Inflammatory macrophage treated with lipopolysaccharide for 4 hours (primary cell): ENCODE measurements at regions not wholly inside any gene's neighbourhood (a gene's known extent, or its start where the extent isn't known, plus 50 kb on each side); places are given as distances from the start of the nearest gene placed in this dataset.

Experiments used
- DNase-seq: peaks from one replicate; pipeline ENCODE4 v3.0.0-alpha.2; 2020

DNA sequence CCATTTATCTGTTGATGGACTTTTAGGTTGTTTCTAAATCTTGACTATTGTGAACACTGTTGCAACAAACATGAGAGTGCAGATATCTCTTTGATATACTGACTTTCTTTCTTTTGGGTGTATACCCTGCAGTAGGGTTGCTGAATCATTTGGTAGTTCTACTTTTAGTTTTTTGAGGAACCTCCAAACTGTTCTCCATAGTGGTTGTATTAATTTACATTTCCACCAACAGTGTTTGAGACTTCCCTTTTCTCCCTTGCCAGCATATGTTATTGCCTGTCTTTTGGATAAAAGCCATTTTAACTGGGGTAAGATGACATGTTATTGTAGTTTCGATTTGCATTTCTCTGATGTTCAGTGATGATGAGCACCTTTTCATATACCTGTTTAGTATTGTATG, 330.0 kb downstream of the DDX10 start:
- peak; percentile 80 for DNase-seq

DNA sequence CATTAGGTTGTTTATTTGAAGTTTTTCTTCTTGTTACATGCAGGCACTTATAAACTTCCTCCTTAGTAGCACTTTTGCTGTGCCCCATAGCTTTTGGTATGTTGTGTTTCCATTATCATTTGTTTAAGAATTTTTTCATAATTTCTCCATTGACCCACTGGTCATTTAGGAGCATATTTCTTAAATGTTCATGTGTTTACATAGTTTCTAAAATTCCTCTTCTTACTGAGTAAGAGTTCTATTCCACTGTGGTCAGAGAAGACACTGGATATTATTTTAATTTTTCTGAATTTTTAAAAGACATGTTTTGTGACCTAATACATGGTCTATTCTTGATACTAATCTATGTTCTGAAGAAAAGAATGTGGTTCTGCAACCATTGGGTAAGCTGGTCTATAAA, 333.0 kb downstream of the DDX10 start:
- DNase-seq: no peak

- no peak for DNase-seq
Measured at GRCh38 chr11:109000531-109000930, 335.7 kb downstream of the DDX10 start.

DNA sequence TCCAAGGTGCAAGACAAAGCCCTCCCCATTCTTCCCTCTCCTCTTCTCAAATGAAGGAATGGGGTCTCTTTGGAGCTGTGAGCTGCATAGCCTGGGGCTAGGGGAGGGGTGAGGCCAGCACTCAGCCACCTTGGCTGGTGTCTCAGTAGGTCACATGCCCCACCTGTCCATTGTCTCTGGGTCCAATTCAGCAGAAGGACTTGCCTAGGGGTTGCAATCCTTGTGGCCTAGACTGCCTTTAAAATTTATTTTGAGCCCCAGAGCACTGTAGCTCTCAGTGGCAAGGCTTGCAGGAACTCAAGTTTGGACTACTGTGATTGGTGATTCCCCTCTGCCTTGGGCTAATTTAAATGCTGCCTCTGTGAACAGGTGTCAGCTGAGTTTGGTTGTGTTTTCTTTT, 336.7 kb downstream of the DDX10 start:
- no peak for DNase-seq

- DNase-seq: no peak
Measured at GRCh38 chr11:109012991-109013390, 348.1 kb downstream of the DDX10 start.

DNA sequence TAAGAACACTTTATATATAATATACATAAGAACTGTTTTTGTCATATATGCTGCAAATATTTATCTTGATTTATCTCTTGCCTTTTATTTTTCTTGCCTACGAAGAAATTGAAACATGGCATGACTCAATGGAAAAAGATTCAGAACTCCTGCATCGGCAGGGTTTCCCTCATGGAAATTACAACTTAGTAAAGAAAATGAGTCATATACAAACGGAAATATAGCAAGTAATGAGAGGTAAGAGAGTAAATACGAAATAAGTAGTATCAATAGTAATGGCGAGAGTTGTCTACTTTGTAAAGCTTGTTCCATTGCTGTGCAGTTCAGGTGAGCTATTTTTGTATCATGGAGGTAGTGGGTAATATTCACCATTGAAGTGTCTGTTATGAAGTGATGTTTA, 350.4 kb downstream of the DDX10 start:
- no peak for DNase-seq

DNA sequence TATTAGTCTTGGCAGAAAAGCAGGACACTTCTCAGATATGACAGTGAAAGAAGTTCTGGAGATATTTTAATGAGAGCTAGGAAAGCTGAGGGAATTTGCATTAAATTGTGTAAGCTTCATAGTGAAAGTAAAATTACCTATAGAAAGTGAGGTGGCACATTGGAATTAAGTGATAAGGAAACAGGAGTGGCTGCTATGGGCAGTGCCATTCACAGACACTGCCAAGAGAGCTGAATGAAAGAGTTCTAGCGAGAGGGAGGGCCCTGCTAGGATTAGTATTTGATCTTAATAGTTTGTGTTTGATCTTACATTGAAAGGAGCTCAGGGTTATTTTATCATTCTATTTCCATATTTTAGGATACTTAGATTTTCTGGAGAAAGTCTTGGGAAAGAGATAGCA, 351.9 kb downstream of the DDX10 start:
- DNase-seq: no peak

DNA sequence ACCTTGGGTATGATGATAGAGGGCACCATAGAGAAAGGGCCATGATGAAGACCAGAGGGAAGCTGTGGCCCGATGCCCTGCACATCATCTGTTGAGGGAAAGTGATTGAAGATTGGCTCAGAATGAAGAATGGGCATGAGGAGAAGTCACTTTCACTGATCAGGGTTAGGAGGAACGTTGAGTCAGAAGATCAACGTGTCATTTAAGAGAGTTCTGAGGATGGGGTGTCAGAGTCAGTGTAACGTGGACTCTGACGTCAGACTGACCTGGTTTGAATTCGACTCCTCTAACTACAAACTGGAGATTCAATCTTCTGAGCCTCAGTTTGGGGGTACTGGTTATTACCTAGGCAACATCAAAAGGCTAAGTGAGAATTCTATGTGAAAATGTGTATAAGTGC, 352.6 kb downstream of the DDX10 start:
- DNase-seq: no peak

GRCh38 chr11:109018639-109019038, 353.8 kb downstream of the DDX10 start:
- no peak for DNase-seq

DNA sequence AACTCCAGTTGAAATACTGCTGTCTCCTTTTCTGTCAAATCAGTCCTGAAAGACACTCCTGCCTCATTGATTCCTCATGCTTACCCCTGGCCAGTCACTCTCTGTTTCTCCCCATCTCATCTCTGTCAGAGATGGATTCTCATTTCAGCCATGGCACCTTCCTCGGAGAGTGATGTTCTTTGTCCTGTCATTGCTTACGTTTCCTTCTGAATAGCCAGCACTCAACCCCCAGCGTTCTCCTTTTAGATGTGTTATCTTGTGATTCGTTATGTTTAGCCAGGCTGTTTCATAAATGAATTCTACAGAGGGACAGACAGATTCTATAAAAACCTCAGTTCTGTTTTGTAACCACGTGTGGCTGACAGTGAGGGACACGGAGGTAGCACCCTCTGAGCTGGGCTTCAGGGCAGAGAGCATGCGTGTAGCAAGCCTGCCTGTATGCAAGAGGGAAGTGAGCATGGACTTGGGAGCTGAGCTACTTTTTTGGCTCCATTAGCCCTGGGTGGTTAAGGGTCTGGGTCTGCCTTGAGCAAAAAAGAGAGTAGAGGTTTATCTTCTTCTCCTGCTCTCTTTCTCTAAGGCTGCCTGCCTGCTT, 354.6 kb downstream of the DDX10 start:
- DNase-seq: no peak

- peak; percentile 77 for DNase-seq
Measured at GRCh38 chr11:109023036-109023435, 358.2 kb downstream of the DDX10 start.

DNA sequence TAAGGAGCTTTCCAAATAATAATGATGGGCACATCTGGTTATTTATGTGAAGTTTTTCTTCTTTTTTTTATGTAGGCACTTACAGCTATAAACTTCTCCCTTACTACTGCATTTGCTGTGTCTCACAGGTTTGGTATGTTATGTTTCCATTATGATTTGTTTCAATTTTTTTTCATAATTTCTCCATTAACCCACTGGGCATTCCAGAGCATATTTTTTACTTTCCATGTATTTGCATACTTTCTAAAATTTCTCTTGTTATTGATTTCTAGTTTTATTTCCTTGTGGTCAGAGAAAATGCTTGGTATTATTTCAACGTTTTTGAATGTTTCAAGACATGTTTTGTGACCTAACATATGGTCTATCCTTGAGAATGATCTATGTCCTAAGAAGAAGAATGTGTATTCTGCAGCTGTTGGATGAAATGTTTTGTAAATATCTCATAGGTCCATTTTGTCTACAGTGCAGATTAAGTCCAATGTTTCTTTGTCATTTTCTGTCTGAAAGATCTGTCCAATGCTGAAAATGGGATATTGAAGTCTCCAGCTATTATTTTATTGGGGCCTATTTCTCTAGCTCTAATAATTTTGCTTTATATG, 362.1 kb downstream of the DDX10 start:
- no peak for DNase-seq

DNA sequence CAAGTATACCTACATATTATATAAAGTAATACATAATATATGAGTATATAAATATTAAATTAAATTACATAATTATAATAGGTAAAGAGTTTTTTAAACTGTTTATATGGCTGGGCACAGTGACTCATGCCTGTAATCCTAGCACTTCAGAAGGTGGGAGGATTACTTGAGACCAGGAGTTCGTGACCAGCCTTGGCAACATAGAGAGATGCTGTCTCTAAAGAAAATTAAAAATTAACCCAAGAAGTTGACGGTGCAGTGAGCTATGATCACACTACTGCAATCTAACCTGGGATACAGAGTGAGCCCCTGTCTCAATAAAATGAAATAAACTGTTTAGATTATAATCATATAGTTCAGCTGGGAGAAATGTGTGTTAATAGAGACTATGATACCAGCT, 363.0 kb downstream of the DDX10 start:
- DNase-seq: no peak

DNA sequence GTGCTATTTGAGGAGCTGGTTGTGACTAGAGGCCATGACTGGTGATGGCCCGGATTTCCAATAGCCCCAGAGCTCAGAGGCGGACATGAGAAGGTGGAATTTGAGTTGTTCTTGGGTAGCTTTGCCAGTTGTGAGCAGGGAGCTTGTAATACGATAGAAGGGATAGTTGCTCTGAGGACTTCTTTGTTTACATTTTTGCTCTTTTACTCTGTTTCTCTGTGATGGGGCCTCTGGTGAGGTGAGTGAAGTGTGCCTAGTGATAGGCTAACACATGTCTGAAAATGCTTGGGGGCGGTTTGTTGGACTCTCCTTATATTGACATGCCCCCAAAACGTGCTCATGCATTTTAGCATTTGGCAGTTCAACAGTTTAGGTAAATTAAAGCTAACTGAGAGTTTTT, 365.1 kb downstream of the DDX10 start:
- no peak for DNase-seq

GRCh38 chr11:109033627-109034338, 368.9 kb downstream of the DDX10 start:
- no peak for DNase-seq

DNA sequence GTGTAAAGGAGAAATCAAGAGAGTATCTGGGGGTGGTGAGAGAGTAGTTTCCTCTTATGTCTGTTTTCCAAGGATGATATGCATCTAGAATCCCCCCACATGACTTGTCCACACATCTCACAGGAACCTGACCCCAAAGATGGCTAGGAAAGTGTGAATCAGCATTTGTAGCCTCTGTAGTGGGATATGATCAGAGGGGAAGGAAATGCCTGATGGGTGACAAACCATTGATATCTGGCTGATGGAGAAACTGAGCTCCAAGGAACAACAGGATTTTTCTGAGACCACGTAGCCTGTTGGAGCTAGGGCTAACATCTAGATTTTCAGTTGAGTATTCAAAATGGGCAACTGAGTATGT, 369.4 kb downstream of the DDX10 start:
- DNase-seq: no peak

DNA sequence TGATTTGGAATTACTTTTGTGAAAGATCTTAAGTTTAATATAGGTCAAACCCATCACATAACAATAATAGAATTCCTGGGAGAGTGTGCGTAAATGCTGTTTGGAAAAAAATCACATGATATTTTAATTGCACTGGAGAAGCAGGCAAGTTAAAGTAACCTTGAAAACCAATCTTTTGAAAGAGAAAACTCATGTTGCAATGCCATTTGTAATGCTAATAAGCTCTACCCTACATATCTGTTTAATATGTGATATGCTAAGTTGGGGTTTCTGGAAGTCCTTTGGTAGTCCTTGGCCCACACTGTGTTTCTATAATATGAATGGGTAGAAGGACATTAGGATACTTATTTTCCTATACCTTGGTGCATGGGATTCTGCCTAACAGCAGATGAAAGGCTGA, 370.4 kb downstream of the DDX10 start:
- no peak for DNase-seq

- DNase-seq: no peak
Measured at GRCh38 chr11:109036011-109036410, 371.1 kb downstream of the DDX10 start.

DNA sequence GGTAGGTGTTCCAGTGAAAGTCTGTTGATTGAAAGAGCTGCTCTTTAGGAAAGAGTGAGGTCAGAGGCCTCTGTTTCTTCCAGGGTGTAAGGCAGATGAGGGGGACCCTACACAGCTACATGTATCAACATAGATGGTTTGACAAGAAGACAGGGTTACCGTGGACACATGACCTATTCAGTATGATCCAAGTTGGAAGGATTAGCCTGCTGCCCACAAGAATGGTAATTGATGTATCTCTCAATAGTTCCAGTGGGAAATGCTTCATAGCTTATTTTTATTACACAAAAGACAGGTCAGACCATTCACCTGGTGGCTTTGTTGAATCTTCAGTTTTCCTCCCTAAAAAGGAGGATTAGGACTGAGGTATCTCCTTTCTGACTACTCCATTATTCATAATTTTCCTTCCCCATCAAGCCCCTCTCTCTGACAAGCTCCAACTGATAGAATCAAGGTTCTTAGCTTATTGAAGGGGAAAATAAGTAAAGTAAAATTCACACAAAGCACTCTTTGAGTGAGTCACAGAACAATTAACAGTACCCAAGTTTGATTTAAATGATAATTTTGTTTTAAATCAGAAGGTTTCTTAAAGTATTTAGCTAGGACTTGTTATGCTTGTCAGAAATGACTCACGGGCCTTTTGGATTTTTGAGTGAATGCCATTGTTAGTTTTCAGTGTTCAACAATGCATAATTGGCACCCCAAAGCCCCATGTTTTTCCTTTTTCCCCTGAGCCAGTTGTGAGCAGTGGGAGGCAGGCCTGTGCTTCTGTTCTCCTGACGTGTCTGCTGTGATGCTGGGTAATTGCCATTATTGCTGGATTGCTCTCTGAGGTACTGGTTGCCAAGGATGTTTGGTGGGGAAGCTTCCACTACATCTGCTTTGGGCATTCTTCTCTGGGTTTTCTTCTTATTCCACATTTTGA, 373.2 kb downstream of the DDX10 start:
- DNase-seq: no peak

DNA sequence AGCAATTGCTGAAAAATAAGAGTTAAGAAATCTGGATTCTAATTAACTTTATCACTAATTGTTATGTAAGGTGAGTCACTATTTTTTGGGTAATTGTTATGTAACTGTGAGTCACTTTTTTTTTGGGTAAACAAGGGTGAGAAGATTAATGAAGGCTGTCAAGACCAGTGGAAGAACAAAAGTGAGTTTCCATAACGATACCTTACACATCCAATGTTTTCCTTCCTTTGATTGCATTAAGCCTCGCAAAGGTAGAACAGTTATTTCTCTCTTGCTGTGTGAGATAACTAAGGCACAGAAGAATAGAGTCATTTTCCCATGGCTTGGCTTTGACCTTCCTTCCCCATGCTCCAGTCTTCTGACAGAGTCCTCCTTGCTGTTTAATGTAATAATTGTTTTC, 374.7 kb downstream of the DDX10 start:
- DNase-seq: no peak

DNA sequence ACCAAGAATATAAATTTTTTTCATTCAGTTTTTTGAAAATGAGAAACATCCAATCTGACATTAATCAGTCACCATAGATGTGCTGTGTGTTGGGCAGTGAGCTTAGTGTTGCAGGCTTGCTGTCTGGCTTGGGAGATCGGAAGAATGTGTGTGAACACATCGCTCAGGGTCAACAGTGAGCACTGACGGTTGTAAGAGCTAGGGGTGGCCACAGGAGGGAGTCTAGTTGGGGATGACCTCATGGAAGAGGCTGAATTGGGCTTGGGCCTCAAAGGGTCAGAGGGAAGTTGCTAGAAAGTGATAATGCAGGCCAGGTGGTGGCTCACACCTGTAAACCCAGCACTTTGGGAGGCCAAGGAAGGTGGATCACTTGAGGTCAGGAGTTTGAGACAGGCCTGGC, 375.4 kb downstream of the DDX10 start:
- no peak for DNase-seq

DNA sequence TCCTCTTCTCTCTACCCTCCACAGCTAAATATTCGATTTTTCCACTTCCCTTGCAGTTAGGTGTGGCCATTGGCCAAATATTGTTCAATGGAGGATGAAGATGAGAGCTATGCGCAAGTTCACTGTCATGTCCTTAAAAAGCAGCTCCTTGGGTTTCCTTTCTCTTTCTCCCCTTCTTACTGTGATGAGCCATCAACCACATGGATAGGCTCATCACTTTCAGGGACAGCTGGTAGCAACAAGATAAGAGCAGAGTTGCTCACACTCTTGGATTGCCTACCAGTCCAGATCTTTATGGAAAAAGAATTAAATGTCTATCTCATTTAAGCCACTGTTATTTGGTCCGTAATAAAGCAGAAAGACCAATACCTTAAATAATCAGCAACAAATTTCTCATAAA, 377.0 kb downstream of the DDX10 start:
- DNase-seq: no peak

GRCh38 chr11:109043315-109043714, 378.4 kb downstream of the DDX10 start:
- DNase-seq: no peak
